Epithelial cell of esophagus (primary cell): ENCODE measurements at regions not wholly inside any gene's neighbourhood (a gene's known extent, or its start where the extent isn't known, plus 50 kb on each side); places are given as distances from the start of the nearest gene placed in this dataset.

Experiments used
- DNase-seq: peaks from one replicate; pipeline ENCODE4 v3.0.0; 2010; ENCODE audit warnings: low read depth
- H3K4me3 ChIP-seq: 2 replicates; pipeline ENCODE4 v1.5.1; 2011; ENCODE audit warnings: mild to moderate bottlenecking, low read length, control low read depth
- TF ChIP-seq, protein P1 (sequence below): IDR thresholded peaks from 2 replicates; pipeline ENCODE4 v1.5.1; 2011; ENCODE audit warnings: low read depth, mild to moderate bottlenecking, low read length, control low read depth, inconsistent platforms; ENCODE audit not compliant: insufficient read depth; ENCODE audit errors: missing control alignments

DNA sequence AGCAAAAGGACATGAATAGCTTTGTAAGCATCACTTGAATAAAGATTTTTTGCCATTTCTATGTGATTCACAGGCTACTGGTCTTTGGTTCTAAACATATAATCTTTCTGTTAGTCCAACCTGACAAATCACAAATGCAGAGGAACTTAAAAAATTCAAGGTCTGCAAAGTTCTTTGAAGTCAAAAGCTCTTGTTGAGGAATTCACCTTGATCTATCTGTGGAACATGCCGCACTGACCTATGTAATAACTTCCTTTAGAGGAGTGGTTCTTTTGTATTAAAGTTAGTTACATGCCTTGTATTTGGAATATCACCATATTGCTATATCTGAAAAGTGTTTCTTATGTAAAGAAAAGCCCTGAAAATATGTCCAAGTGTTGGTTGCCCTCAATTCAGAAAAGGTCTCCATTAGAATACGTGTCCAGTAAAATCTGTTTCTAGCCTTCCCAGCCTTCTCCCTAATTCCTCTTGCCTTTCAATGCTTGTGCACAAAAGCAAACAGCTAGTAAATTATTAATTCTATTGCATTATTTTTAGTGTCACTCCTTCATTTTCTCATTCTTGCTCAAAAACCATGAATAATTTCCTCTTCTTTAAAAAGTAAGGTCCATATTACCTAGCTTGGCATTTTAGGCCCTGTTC is 1192.8 kb downstream of the FLRT2 start:
- H3K4me3 ChIP-seq: no peak overlapping the region
- TF ChIP-seq, protein P1, sequence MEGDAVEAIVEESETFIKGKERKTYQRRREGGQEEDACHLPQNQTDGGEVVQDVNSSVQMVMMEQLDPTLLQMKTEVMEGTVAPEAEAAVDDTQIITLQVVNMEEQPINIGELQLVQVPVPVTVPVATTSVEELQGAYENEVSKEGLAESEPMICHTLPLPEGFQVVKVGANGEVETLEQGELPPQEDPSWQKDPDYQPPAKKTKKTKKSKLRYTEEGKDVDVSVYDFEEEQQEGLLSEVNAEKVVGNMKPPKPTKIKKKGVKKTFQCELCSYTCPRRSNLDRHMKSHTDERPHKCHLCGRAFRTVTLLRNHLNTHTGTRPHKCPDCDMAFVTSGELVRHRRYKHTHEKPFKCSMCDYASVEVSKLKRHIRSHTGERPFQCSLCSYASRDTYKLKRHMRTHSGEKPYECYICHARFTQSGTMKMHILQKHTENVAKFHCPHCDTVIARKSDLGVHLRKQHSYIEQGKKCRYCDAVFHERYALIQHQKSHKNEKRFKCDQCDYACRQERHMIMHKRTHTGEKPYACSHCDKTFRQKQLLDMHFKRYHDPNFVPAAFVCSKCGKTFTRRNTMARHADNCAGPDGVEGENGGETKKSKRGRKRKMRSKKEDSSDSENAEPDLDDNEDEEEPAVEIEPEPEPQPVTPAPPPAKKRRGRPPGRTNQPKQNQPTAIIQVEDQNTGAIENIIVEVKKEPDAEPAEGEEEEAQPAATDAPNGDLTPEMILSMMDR: no peak
- no peak for DNase-seq

DNA sequence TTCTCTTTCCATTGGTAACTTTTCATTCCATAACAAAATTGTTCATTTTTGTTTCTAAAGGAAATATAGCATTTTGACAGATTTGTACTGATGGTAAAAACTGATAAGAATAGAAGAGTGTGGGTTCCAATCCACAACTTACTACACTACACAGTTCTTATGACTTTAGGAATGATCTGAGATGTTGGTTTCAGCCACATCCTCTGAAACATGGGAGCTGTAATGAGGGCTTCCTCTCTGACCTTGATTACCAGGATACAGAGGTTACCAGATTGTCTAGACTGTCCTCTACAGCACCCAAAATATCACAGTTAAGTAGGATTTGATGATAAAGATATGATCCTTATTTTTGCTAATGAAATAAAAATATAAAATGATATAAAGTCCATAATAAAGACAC is 1184.6 kb downstream of the FLRT2 start:
- no peak overlapping the region for H3K4me3 ChIP-seq
- TF ChIP-seq, protein P1: no peak
- no peak for DNase-seq

DNA sequence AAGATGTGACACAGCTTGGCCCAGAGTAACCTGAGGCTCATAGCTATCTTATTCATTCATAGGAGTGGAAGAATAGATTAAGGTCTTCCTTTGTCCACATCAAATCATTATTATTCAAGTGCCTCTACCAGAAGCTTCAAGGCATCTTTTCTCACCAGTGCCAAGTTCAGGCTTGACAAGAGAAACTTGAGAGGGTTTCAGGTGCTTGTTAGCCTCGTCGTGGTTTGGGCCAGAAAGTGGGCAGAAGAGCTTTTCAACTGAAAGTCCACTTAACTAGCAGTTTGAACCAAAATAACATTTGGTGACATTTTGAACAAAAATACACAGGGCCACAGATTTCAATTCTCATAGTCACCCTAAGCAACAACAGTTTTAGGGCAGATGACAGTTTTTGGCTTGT is 1184.2 kb downstream of the FLRT2 start:
- TF ChIP-seq, protein P1: no peak

DNA sequence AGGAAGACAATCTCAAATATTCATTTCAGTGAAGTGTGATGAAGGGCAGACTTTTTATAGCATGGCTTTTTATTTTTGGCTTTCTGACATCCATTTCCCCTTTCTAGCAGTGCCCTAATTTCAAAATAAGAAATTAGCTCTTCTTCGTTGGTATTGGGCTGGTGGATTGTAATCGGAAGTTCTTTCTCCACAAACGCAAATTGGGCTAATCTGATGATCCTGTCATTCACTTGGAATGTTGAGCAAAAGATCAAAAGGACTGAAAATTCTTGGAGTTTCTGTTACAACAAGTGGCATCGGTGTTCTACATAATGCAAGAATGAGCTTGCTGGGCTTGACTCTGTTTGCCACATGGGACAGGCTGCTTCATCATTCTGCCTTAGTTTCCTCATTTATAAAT is 1182.8 kb downstream of the FLRT2 start:
- TF ChIP-seq, protein P1: no peak
- peak; percentile 4 for DNase-seq
- no peak overlapping the region for H3K4me3 ChIP-seq

More for the DNA sequence above, 1184.2 kb downstream of the FLRT2 start:
- DNase-seq: no peak
- H3K4me3 ChIP-seq: no peak overlapping the region

DNA sequence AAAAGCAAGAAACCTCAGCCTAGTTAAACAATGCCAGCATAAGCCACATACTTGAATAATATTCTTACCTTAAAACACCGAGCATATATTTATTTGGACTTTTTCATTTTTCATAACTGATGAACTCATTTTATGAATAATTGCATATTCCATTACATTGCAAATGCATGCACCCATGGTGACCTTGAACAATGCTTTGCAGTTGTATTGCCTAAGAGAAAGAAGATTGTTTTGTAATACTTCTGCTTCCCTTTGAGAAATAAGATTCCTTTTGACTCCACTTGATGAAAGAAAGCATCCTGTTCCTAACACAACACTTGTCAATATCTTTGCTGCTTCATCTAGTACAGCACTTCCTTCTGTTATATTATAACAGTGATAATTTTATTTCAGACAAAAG is 1182.2 kb downstream of the FLRT2 start:
- TF ChIP-seq, protein P1: no peak
- DNase-seq: peak; percentile 19
- H3K4me3 ChIP-seq: no peak overlapping the region

DNA sequence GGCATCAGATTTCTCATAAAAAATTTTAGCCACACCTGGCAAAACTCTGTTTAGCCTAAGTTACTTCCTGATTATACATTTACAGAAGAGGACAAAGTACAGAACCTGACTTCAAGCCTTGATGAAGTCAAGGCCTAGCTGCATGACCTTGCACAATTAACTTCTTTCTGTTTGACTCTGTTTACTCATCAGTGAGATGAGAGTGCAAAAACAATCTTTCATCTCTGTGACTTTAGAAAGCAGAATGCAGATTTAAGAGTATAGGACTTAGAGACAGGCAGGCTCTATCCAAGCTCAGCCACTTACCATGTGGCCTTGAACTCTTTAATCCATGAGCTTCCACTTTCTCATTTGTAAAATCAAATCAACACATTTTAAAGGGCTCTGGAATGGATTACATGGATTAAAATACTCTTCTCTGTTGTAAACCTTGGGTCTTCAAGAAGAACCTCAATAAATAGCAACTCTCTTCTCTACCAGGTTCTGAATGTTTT is 1178.9 kb downstream of the FLRT2 start:
- no peak overlapping the region for H3K4me3 ChIP-seq
- no peak for DNase-seq
- TF ChIP-seq, protein P1: no peak

DNA sequence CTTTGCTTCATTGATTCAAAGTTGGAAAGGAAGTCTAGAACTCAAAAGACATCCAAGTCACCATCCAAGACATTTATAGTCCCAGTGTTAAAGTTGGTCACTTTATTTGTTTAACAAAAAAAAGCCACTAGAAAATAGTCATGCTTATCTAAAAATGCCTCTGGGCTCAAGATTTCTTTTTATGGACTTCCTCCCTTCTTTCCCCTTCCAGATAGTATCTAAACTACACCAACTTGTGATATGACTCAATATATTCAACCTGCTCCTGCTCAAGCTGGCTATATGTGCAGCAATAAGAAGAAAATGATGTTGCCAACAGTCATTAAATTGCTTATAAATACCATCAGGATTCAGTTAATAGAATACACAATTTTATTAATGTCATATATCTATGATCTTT is 1177.1 kb downstream of the FLRT2 start:
- no peak overlapping the region for H3K4me3 ChIP-seq
- TF ChIP-seq, protein P1: no peak
- no peak for DNase-seq
